ENCODE measurements at regions not wholly inside any gene's neighbourhood (a gene's known extent, or its start where the extent isn't known, plus 50 kb on each side); places are given as distances from the start of the nearest gene placed in this dataset.

DNA sequence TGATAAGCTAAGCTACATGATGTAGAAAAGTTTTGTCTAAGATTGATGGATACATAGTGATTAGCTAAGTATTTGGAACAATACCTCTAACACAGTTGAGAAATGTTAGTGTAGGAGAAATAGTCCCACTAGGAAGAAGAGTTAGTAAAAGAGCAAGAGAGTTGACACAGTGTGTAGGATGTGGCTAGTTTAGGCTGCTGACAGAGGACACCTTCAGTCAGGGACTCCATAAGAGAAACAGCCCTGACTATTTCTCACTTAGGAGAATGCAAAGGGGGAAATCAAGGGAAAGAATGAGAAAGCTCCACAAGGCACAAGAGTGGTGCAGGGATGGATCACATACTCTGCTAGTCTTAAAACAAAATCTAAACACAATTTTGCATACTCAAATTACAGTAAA, 613.7 kb downstream of the SLC16A7 start:
- Histone ChIP-seq H3K56ac (replicated peaks; ENCODE audit: insufficient read length, low read depth, low read length) (no peak overlapping the region), H2AK5ac (ENCODE audit: low read depth, low read length) (no peak overlapping the region), H3K79me1 (ENCODE audit: low read depth, low read length) (no peaks in the 10 kb centered on the region), H3K23ac (ENCODE audit: insufficient read length) (no peak overlapping the region), H3K27me3 (replicated peaks in 1 of 4; ENCODE audit: control insufficient read depth in 3 of 4, extremely low read depth in 1 of 4, insufficient read depth in 3 of 4, low read length in 3 of 4) (peaks cover 0 to 1% (median 0%) of the 10 kb centered on the region in 4 experiments; a peak in 1 of 7 replicates), H4K20me1 (replicated peaks in 1 of 2; ENCODE audit: control insufficient read depth in 1 of 2, insufficient read depth in 2 of 2, low read length in 2 of 2) (no peaks in the 10 kb centered on the region), H3K14ac (ENCODE audit: insufficient read length) (no peak overlapping the region), H2BK15ac (ENCODE audit: low read length) (no peak overlapping the region), H4K91ac (replicated peaks; ENCODE audit: insufficient read length, low read length) (no peak overlapping the region), H3K4ac (replicated peaks; ENCODE audit: insufficient read length, low read depth, low read length) (no peak overlapping the region), H3K4me2 (ENCODE audit: insufficient read depth in 1 of 2, low read depth in 2 of 2, low read length in 2 of 2) (no peak overlapping the region), H4K5ac (ENCODE audit: insufficient read length, low read depth, low read length) (no peak overlapping the region), H3K18ac (ENCODE audit: extremely low read depth, low read length) (no peak overlapping the region), H3K4me3 (ENCODE audit: extremely low read depth in 1 of 4, insufficient read depth in 2 of 4, low read depth in 3 of 4, low read length in 4 of 4) (no peak overlapping the region), H3K9ac (replicated peaks in 1 of 4; ENCODE audit: extremely low read depth in 1 of 4, low read depth in 3 of 4, low read length in 3 of 4) (no peak overlapping the region), H3K4me1 (replicated peaks in 1 of 4; ENCODE audit: control insufficient read depth in 3 of 4, insufficient read depth in 4 of 4, low read length in 3 of 4) (no peaks in the 10 kb centered on the region; a peak in 1 of 7 replicates), H3K9me3 (ENCODE audit: insufficient read depth in 2 of 2, low read depth in 1 of 2, low read length in 1 of 2) (peaks cover 6 to 7% of the 10 kb centered on the region in 2 experiments; a peak in 2 of 4 replicates), H4K8ac (ENCODE audit: extremely low read depth, insufficient read depth, low read length) (no peak overlapping the region), H2AFZ (ENCODE audit: low read length) (no peak overlapping the region), H3K79me2 (ENCODE audit: control insufficient read depth in 1 of 2, insufficient read depth in 2 of 2, low read length in 2 of 2) (no peaks in the 10 kb centered on the region), H2BK12ac (ENCODE audit: low read depth, low read length) (no peak overlapping the region), H2BK20ac (ENCODE audit: low read length) (no peak overlapping the region), H2BK120ac (replicated peaks; ENCODE audit: low read depth, low read length) (no peak overlapping the region), H2BK5ac (ENCODE audit: low read depth, low read length) (no peak overlapping the region), H3K36me3 (ENCODE audit: control insufficient read depth in 2 of 4, insufficient read depth in 4 of 4, low read length in 3 of 4) (no peaks in the 10 kb centered on the region), H3K23me2 (ENCODE audit: low read depth, low read length) (no peaks in the 10 kb centered on the region), H3K27ac (ENCODE audit: low read depth, low read length) (no peak overlapping the region)
- ChIA-PET CTCF (ENCODE audit: partially characterized antibody) (no interaction called here), POLR2A (ENCODE audit: partially characterized antibody) (no interaction called here)
- TF ChIP-seq, protein P1, sequence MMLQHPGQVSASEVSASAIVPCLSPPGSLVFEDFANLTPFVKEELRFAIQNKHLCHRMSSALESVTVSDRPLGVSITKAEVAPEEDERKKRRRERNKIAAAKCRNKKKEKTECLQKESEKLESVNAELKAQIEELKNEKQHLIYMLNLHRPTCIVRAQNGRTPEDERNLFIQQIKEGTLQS (IDR thresholded peaks at IDR 0.05; ENCODE audit: insufficient read depth, low read depth, low read length): no peak
- TF ChIP-seq CBX5 (IDR thresholded peaks at IDR 0.05; ENCODE audit: low read depth, low read length): no peak
- no peak for TF ChIP-seq HDAC6 (IDR thresholded peaks at IDR 0.05; ENCODE audit: low read depth, low read length)
- no peak for TF ChIP-seq RXRA (IDR thresholded peaks at IDR 0.05; ENCODE audit: insufficient read depth, low read depth, low read length)
- TF ChIP-seq, protein P2, sequence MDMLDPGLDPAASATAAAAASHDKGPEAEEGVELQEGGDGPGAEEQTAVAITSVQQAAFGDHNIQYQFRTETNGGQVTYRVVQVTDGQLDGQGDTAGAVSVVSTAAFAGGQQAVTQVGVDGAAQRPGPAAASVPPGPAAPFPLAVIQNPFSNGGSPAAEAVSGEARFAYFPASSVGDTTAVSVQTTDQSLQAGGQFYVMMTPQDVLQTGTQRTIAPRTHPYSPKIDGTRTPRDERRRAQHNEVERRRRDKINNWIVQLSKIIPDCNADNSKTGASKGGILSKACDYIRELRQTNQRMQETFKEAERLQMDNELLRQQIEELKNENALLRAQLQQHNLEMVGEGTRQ (IDR thresholded peaks at IDR 0.05; ENCODE audit: low read length): no peak
- DNase-seq (ENCODE audit: low read depth in 1 of 2, low spot score in 2 of 2) (no peak), FAIRE-seq (no peak)
